HG02970 (cell line): ENCODE measurements at regions not wholly inside any gene's neighbourhood (a gene's known extent, or its start where the extent isn't known, plus 50 kb on each side); places are given as distances from the start of the nearest gene placed in this dataset.

Experiments used
- ATAC-seq: cut with Tn5 transposase; IDR thresholded peaks from one replicate; pipeline ENCODE4 v1.9.1; 2021; ENCODE audit warnings: mild to moderate bottlenecking, moderate library complexity, moderate number of reproducible peaks; ENCODE audit not compliant: unreplicated experiment, low FRiP score

DNA sequence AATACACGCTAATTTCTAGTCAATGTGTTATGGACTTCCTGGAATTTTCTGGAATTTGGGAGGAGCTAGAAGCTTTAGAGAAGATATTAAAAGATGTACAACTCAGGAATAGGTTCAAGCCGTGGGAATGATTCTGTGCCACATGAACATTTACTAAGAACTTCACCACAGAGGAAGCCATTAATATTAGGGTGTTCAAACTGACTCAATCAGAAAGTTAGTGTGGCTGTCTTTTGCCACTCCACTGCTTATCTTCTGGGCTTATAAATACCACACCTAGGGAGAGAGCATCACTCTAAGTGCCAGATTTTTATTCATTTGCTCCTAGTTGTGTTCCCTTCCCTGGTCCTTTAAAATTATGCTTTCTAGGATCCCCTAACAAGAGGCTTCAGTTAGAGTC, 409.8 kb downstream of the KCTD8 start:
- no peak for ATAC-seq

DNA sequence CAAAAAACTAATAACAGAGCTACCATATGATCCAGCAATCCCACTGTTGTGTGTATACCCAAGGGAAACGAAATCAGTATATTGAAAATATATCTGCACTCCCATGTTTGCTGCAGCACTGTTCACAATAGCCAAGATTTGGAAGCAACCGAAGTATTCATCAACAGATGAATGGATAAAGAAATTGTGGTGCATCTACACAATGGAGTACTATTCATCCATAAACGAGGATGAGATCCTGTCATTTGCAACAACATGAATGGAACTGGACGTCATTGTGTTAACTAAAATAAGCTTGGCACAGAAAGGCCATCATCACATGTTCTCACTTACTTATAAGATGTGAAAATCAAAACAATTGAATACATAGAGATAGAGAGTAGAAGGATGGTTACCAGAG, 402.1 kb downstream of the KCTD8 start:
- no peak for ATAC-seq

DNA sequence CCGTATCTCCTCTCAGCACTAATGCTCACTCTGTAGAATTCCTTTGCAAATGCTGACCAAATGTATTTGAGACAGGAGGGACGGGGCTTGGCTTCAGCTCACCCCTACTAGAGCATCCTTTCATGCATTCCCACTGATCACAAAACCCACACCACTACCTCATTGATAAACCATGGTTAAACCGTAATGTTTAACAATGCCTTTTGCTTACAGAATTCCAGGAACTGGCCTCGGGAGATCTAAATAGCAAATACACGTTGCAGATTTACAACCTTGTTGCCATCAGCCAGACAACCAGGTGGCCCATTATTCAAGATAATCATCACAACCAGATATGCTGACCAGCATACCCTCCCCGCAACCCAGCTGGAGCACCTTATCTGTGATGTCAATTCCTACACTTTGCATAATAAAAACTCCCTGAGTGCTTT, 391.9 kb downstream of the KCTD8 start:
- no peak for ATAC-seq

DNA sequence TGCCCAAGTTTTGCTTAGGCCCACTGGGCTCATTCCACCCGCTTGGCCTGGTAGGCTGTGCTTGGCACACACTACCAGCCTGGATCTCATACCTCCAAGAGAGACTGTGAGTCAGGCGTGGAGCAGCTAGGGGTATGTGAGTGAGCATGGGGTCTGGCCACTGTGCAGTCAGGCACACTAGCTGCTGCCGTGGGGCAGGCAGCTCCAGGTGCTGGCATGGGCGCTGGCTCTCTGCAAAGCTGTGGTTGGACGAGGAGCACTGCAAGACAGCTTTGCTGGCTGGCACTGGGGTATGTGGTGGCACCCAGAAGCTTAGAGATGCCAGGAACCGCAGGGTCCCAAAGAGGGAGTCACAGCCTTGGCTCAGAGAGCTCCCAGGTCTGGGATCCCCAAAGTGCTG, 377.8 kb downstream of the KCTD8 start:
- no peak for ATAC-seq

DNA sequence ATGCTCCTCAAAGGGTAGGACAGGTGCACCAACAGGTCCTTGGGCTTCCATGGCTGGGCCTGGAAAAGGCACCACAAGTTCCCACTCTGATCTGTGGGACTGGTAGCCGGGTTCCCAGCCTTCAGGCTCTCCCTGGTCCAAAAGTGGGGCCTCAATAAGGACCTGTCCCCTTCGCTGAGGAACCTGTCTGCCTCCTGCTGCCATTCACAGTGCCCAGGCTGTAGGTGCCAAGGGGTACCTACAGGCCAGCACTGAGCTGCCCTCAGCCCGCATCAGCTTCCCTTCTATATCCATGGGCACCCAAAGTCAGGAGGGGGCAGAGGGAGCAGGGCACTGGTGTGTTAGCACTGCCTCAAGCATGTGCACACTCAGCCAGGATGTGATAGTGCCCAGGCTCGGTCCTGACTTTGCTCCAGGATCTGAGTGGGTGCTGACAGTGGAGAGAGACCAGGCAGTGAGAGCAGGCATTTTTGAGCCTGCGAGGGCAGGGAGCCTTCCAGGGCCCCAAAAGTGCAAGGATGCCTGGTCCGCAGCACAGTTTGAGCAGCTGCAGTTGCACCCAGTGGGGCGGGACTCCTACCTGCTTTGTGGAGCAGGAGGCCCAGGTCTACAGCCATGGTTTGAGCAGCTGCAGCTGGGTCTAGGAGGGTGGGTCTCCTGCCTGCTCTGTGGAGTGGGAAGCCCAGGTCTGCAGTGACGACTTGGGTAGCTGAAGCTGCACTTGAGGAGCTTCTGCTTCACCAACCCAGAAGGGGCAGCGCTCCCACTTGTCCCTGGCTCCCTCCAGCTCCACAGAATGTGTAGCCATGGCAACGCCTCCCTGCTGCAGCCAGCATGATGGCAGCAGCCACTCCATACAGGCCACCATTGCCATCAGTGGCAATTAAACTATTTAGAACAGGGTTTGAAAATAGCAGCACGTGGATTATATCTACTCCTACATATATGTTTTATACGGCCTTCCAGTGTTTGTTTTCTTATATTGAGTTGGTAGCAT, 376.4 kb downstream of the KCTD8 start:
- ATAC-seq = no peak

DNA sequence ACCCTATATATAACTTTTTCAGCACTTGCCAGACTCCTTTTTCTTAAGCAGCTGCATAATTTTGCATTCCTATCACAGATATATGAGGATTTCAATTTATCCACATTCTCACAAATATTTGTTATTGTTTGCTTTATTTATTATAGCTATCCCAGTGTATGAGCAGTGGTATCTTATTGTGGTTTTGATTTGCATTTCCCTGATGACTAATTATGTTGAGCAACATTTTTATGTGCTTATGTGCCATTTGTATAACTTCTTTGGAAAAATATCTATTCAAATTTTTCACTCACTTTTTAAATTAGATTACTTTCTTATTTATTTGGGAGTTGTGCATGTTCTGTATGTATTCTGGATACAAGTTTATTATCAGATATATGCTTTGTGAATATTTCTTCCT, 361.9 kb downstream of the KCTD8 start:
- no peak for ATAC-seq

DNA sequence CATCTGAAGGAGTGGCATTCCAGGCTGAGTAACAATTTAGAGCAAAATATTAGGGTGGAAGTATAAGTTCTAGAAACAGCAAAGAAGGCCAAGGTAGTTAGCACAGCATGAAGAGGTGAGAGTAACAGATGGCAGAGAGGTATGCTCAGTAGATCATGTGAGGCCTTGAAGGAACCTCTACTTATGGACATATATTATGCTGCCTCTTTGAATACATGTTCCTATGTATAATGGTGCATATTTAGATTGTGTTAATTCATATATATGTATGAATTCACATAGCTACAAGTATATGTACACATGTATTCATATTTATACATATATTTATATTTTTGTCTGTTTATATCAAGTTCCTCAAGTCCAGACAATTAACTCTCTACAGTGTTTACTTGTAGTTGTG, 355.2 kb downstream of the KCTD8 start:
- ATAC-seq = no peak

DNA sequence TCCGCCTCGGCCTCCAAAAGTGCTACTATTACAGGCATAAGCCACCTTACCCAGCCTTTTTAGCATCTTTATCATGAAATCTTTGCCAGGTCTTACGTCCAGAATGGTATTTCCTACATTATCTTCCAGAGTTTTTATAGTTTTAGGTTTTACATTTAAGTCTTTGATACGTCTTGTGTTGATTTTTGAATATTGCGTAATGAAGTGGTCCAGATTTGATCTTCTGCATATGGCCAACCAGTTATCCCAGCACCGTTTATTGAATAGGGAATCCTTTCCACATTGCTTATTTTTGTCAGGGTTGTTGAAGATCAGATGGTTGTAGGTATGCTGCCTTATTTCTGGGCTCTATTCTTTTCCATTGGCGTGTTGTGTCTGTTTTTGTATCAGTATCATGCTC, 349.6 kb downstream of the KCTD8 start:
- ATAC-seq = no peak

DNA sequence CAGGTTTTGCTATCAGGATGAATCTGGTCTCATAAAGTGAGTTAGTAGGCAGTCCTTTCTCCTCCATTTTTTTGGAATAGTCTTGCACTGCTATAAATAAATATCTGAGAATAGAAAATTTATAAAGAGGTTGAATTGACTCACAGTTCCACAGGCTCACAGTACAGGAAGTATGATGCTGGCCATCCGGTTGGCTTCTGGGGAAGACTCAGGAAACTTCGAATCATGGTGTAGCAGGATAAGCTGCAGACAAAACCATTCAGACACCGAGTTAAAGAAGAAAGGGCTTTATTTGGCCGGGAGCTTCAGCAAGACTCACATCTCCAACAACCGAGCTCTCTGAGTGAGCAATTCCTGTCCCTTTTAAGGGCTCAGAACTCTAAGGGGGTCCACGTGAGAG, 348.2 kb downstream of the KCTD8 start:
- no peak for ATAC-seq

DNA sequence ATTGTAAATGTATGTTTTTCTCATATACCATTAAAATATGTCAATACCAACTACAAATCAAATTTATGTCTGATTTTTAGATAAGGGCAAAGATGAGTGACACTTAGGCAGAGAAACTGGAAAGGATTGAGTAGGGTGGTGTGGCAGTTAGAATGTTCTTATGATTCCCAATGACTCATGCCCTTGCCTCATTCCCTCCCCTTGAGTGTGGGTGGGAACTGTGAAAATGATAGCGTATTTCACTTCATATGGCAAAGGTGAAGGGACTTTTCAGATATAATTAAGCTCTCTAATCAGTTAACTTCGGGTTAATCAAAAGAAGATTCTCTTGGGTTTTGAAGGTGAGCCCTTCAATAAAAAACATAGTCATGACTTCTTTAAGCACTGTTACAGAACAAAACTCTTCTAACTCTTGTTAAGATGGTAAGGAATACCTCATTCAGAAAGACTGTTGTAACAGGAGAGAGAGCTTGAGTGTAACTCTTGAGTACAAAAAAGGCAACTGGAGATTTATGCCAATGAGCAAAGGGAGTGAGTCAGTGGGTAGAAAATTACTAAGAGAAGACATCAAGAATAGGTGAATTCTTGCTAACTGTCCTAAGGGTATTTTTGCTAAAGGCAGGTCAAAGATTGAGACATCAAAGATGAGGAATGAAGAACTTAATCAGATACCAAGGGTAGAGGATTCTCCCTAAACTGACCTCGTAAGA, 329.5 kb downstream of the KCTD8 start:
- ATAC-seq = no peak

DNA sequence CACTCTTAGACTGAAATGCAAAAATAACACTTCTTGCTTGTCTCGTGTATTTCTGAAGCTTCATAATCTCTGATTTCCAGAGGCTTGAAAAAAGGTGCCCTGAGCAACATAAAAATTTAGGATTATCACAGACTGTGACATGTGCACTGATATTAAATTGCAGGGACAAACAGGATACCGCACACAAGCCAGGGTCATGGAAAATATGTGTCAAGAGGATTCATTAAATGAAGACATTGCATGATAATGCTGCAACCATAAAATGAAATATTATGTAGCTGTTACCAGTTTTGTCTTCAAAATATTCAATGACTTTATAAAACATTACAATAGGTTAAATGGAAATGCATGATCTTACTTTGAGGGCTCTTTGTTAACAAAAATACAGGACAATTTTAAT, 328.0 kb downstream of the KCTD8 start:
- no peak for ATAC-seq

DNA sequence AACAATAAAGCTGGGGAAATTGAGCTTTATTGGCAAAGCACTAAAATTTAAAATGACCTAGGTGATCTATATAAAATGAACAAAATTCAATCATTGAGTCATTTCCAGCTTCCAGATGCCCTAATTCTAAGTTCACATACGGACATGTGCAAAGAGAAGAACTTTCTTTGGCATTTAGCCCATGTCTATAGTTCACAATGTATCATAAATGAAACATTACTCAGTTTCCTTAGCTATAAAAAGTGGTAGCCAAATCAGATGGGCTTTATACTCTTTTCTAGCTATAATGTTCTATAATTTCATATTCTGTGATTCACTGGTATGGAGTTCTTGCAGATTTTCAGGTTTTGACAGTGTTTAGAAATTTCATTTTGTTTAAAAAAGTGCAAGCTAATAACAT, 327.4 kb downstream of the KCTD8 start:
- no peak for ATAC-seq
